ENCODE measurements at regions not wholly inside any gene's neighbourhood (a gene's known extent, or its start where the extent isn't known, plus 50 kb on each side); places are given as distances from the start of the nearest gene placed in this dataset.

- DNase-seq (ENCODE audit: low read depth in 2 of 2): no peak
These were observed 187.4 kb upstream of the KITLG start for GRCh38 chr12:88767699-88768098.

GRCh38 chr12:88764781-88765480, 184.7 kb upstream of the KITLG start:
- DNase-seq (ENCODE audit: low read depth in 2 of 2): no peak

- DNase-seq (ENCODE audit: low read depth in 2 of 2): no peak
These were observed 183.3 kb upstream of the KITLG start for GRCh38 chr12:88763536-88764100.

- no peak for DNase-seq (ENCODE audit: low read depth in 2 of 2)
These were observed 177.9 kb upstream of the KITLG start for GRCh38 chr12:88758176-88758575.

- DNase-seq (ENCODE audit: low read depth in 2 of 2): no peak
These were observed 176.6 kb upstream of the KITLG start for GRCh38 chr12:88756917-88757316.

- DNase-seq (ENCODE audit: low read depth in 2 of 2): no peak
These were observed 175.9 kb upstream of the KITLG start for GRCh38 chr12:88756153-88756552.

GRCh38 chr12:88753707-88754106, 173.4 kb upstream of the KITLG start:
- DNase-seq (ENCODE audit: low read depth in 2 of 2): no peak

- no peak for DNase-seq (ENCODE audit: low read depth in 2 of 2)
These were observed 172.8 kb upstream of the KITLG start for GRCh38 chr12:88753066-88753465.

- no peak for DNase-seq (ENCODE audit: low read depth in 2 of 2)
These were observed 171.9 kb upstream of the KITLG start for GRCh38 chr12:88752183-88752582.

GRCh38 chr12:88750867-88751543, 170.7 kb upstream of the KITLG start:
- no peak for DNase-seq (ENCODE audit: low read depth in 2 of 2)

- DNase-seq (ENCODE audit: low read depth in 2 of 2): no peak
These were observed 166.1 kb upstream of the KITLG start for GRCh38 chr12:88746386-88746785.

GRCh38 chr12:88743946-88744685, 163.8 kb upstream of the KITLG start:
- no peak for DNase-seq (ENCODE audit: low read depth in 2 of 2)

GRCh38 chr12:88737838-88738472, 157.7 kb upstream of the KITLG start:
- DNase-seq (ENCODE audit: low read depth in 2 of 2): no peak

GRCh38 chr12:88736031-88736430, 155.8 kb upstream of the KITLG start:
- no peak for DNase-seq (ENCODE audit: low read depth in 2 of 2)

GRCh38 chr12:88733008-88733407, 152.7 kb upstream of the KITLG start:
- DNase-seq (ENCODE audit: low read depth in 2 of 2): no peak

- no peak for DNase-seq (ENCODE audit: low read depth in 2 of 2)
These were observed 148.9 kb upstream of the KITLG start for GRCh38 chr12:88729196-88729595.

- DNase-seq (ENCODE audit: low read depth in 2 of 2): no peak
These were observed 146.8 kb upstream of the KITLG start for GRCh38 chr12:88726806-88727720.

GRCh38 chr12:88725592-88726143, 145.4 kb upstream of the KITLG start:
- no peak for DNase-seq (ENCODE audit: low read depth in 2 of 2)

- DNase-seq (ENCODE audit: low read depth in 2 of 2): peak; percentile 41 to 42
These were observed 142.9 kb upstream of the KITLG start for GRCh38 chr12:88723219-88723618.

- no peak for DNase-seq (ENCODE audit: low read depth in 2 of 2)
These were observed 140.7 kb upstream of the KITLG start for GRCh38 chr12:88720785-88721650.

All from fibroblast of skin of left biceps (primary cell).